K562 (cell line): ENCODE measurements at regions not wholly inside any gene's neighbourhood (a gene's known extent, or its start where the extent isn't known, plus 50 kb on each side); places are given as distances from the start of the nearest gene placed in this dataset.

Source experiments
- ATAC-seq: fragments of 200-7000 bp; cut with Tn5 transposase; 3 replicates; pipeline ENCODE4 v1.9.1; 2020; ENCODE audit warnings: moderate library complexity
- BruUV-seq: library from RNA; stranded (reverse); fragments of 400-500 nt; replicated peaks from 2 replicates; lab custom pipeline; 2021; lab: Mats Ljungman, UMichigan
- CTCF ChIA-PET: fragments of 300-600 bp; formaldehyde crosslinking; extraction: SDS; loops from one replicate; lab custom pipeline; 2021; ENCODE audit warnings: low intra/inter-chr PET ratio; lab: Yijun Ruan, JAX
- POLR2A ChIA-PET: fragments of 300-600, 350-650 bp; sonication (Branson Sonifier 250); formaldehyde crosslinking; extraction: SDS; loops from one replicate; lab custom pipeline; 2021; ENCODE audit warnings: antibody characterized with exemption, inconsistent platforms; lab: Yijun Ruan, JAX
- DNase-seq, 4 experiments: peaks; one replicate each; pipeline versions ENCODE4 v3.0.0 to v3.0.0-alpha.2; 2011 to 2018; ENCODE audit warnings: low spot score in 3 of 4, mixed read lengths in 3 of 4; ENCODE audit errors: extremely low read depth in 1 of 4
- FAIRE-seq: peaks from 2 replicates; lab custom pipeline; 2011; peaks lifted over from hg19 to GRCh38; lab: Jason Lieb, UNC
- H2AFZ ChIP-seq: 2 replicates; pipeline ENCODE4 v1.6.0; 2011; ENCODE audit warnings: low read depth, low read length, control low read depth, inconsistent platforms
- H3K27ac ChIP-seq: fragments of 200-600 bp; 3 replicates; pipeline ENCODE4 v1.8.0; 2011; ENCODE audit warnings: low read depth, mild to moderate bottlenecking, control low read depth, inconsistent platforms, low read length, moderate library complexity, mixed read lengths; ENCODE audit errors: extremely low read depth
- H3K27me3 ChIP-seq, 2 experiments: fragments of 300-600 bp in 1 of 2; 2 replicates in 1 of 2; 3 replicates in 1 of 2; pipeline versions ENCODE4 v1.6.0 to v1.8.0; 2011; ENCODE audit warnings: inconsistent platforms in 2 of 2, low read length in 2 of 2, mild to moderate bottlenecking in 1 of 2, mixed read lengths in 1 of 2, moderate library complexity in 1 of 2; ENCODE audit not compliant: control insufficient read depth in 2 of 2, insufficient read depth in 2 of 2
- H3K36me3 ChIP-seq: fragments of 300-600 bp; 3 replicates; pipeline ENCODE4 v1.8.0; 2011; ENCODE audit warnings: mild to moderate bottlenecking, low read length, inconsistent platforms; ENCODE audit not compliant: control insufficient read depth, insufficient read depth
- H3K4me1 ChIP-seq, 2 experiments: fragments of 200-600 bp in 1 of 2; replicated peaks in 1 of 2; 2 replicates in 1 of 2; 3 replicates in 1 of 2; pipeline versions ENCODE4 v1.5.1 to v1.8.0; 2011; ENCODE audit warnings: inconsistent platforms in 2 of 2, low read length in 2 of 2, mild to moderate bottlenecking in 1 of 2, mixed read lengths in 1 of 2, moderate library complexity in 1 of 2; ENCODE audit not compliant: control insufficient read depth in 2 of 2, insufficient read depth in 2 of 2
- H3K4me2 ChIP-seq: 2 replicates; pipeline ENCODE4 v1.6.1; 2011; ENCODE audit warnings: low read length, control low read depth, inconsistent platforms, mixed read lengths; ENCODE audit not compliant: insufficient read depth
- H3K4me3 ChIP-seq: fragments of 200-600 bp; sonication (generic), shearing (Covaris generic); 2 replicates; pipeline ENCODE4 v1.5.1; 2016; ENCODE audit warnings: control low read depth, inconsistent platforms
- H3K79me2 ChIP-seq: fragments of 200-600 bp; 3 replicates; pipeline ENCODE4 v1.8.0; 2011; ENCODE audit warnings: low read length, inconsistent platforms; ENCODE audit not compliant: control insufficient read depth, insufficient read depth
- H3K9ac ChIP-seq, 2 experiments: 2 replicates each; pipeline versions ENCODE4 v1.6.0 to v1.6.1; 2011; ENCODE audit warnings: low read depth in 2 of 2, low read length in 2 of 2, control low read depth in 1 of 2, inconsistent platforms in 1 of 2, mild to moderate bottlenecking in 1 of 2, mixed read lengths in 1 of 2; ENCODE audit not compliant: insufficient read depth in 1 of 2
- H3K9me1 ChIP-seq: one replicate; pipeline ENCODE4 v1.6.0; 2011; ENCODE audit warnings: inconsistent platforms, mild to moderate bottlenecking, low read length, moderate library complexity; ENCODE audit not compliant: control insufficient read depth, insufficient read depth
- H3K9me3 ChIP-seq: replicated peaks from 2 replicates; pipeline ENCODE4 v1.5.1; 2011; ENCODE audit warnings: low read depth, low read length, inconsistent platforms; ENCODE audit not compliant: control insufficient read depth, insufficient read depth
- H4K20me1 ChIP-seq: replicated peaks from 2 replicates; pipeline ENCODE4 v1.6.1; 2011; ENCODE audit warnings: low read length, inconsistent platforms, mixed read lengths; ENCODE audit not compliant: control insufficient read depth, insufficient read depth
- CSDE1 ChIP-seq, 2 experiments: fragments of 450-650 bp; IDR thresholded peaks; 2 replicates each; pipeline ENCODE4 v1.6.1; 2016; ENCODE audit warnings: mild to moderate bottlenecking in 1 of 2
- E2F5 ChIP-seq: sonication (generic); formaldehyde crosslinking; IDR thresholded peaks from 2 replicates; pipeline ENCODE4 v1.8.0; 2022; ENCODE audit warnings: mild to moderate bottlenecking, missing genetic modification reagents
- GABPB1 ChIP-seq: sonication (generic); formaldehyde crosslinking; IDR thresholded peaks from 2 replicates; pipeline ENCODE4 v1.8.0; 2022; ENCODE audit warnings: mild to moderate bottlenecking, missing genetic modification reagents
- ILK ChIP-seq: fragments of 450-650 bp; IDR thresholded peaks from 2 replicates; pipeline ENCODE4 v1.6.1; 2016; ENCODE audit warnings: missing genetic modification characterization, low read depth, mild to moderate bottlenecking, missing compliant biosample characterization, moderate library complexity, borderline replicate concordance
- PATZ1 ChIP-seq: fragments of 250-450 bp; sonication (Bioruptor Pico); IDR thresholded peaks from 2 replicates; pipeline ENCODE4 v1.5.0; 2020; ENCODE audit warnings: mild to moderate bottlenecking, borderline replicate concordance
- SMARCE1 ChIP-seq: fragments of 450-650 bp; IDR thresholded peaks from 2 replicates; pipeline ENCODE4 v1.7.1; 2016; ENCODE audit warnings: mild to moderate bottlenecking
- WGBS: fragments of 100-300 bp; shearing (Covaris generic); methylation state at CpG from one replicate; pipeline ENCODE4 v1.1.6; 2016; ENCODE audit warnings: low coverage, mixed read lengths; ENCODE audit not compliant: insufficient coverage; ENCODE audit errors: missing lambda C conversion rate; 5-methylcytosine and 5-hydroxymethylcytosine counted together
- in situ Hi-C: fragments of 300-500 bp; cut with MboI; formaldehyde crosslinking; loops from 4 replicates; pipeline ENCODE4 v1.15.0; 2018; ENCODE audit warnings: inconsistent platforms, mixed read lengths
- intact Hi-C: fragments of 100-400 bp; cut with micrococcal nuclease; formaldehyde crosslinking; loops from 2 replicates; pipeline ENCODE4 v1.14.2; 2022
- TF ChIP-seq, protein P1 (sequence below): sonication (generic); formaldehyde crosslinking; IDR thresholded peaks from 2 replicates; pipeline ENCODE4 v1.8.1; 2022; ENCODE audit warnings: missing genetic modification reagents

GRCh38 chr10:121293110-121293509 lies 305.1 kb downstream of the FGFR2 start:
- WGBS, result 0% methylated on average over 9 of the region's 9 CpGs
- BruUV-seq, result no TSS peak
- intact Hi-C loops, result no loop called here
- Histone ChIP-seq H3K4me2 (no peak overlapping the region), H3K79me2 (no peaks in the 10 kb centered on the region), H4K20me1 (no peaks in the 10 kb centered on the region)
- FAIRE-seq, result no peak
- no peak for TF ChIP-seq CSDE1 (IDR thresholded peaks at IDR 0.05)
- TF ChIP-seq SMARCE1, result no peak
- TF ChIP-seq GABPB1 (CRISPR knock-in tag), result no peak
- TF ChIP-seq, protein P1, sequence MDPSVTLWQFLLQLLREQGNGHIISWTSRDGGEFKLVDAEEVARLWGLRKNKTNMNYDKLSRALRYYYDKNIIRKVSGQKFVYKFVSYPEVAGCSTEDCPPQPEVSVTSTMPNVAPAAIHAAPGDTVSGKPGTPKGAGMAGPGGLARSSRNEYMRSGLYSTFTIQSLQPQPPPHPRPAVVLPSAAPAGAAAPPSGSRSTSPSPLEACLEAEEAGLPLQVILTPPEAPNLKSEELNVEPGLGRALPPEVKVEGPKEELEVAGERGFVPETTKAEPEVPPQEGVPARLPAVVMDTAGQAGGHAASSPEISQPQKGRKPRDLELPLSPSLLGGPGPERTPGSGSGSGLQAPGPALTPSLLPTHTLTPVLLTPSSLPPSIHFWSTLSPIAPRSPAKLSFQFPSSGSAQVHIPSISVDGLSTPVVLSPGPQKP (CRISPR knock-in tag), result no peak
- TF ChIP-seq E2F5 (CRISPR knock-in tag), result no peak
- no peak for TF ChIP-seq PATZ1 (CRISPR knock-in tag)
- TF ChIP-seq ILK (tag), result no peak
- TF ChIP-seq, all 486 proteins: peak for 0
- Histone ChIP-seq H3K9me1 (no peaks in the 10 kb centered on the region), H3K27me3 (peaks cover 0 to 5% of the 10 kb centered on the region in 2 experiments; a peak in 2 of 5 replicates), H3K36me3 (no peaks in the 10 kb centered on the region), H3K9ac (no peak overlapping the region), H3K4me3 (no peak overlapping the region), H3K27ac (no peak overlapping the region), H3K4me1 (no peaks in the 10 kb centered on the region), H2AFZ (no peak overlapping the region), H3K9me3 (no peaks in the 10 kb centered on the region)
- ATAC-seq, result no peak
- POLR2A ChIA-PET, result no interaction called here
- in situ Hi-C loops, result no loop called here
- CTCF ChIA-PET, result no interaction called here
- no peak for DNase-seq
